GM13977 (cell line): ENCODE measurements at regions not wholly inside any gene's neighbourhood (a gene's known extent, or its start where the extent isn't known, plus 50 kb on each side); places are given as distances from the start of the nearest gene placed in this dataset.

Experiments
- DNase-seq: peaks from one replicate; pipeline ENCODE4 v3.0.0; 2012; ENCODE audit warnings: low spot score
- in situ Hi-C: fragments of 300-500 bp; cut with MboI; formaldehyde crosslinking; loops from one replicate; pipeline ENCODE4 v1.12.0; 2022; ENCODE audit warnings: low sequenced_read_pairs, low pct_unique_long_range_greater_than_20kb, mixed read lengths, inconsistent platforms; ENCODE audit not compliant: unreplicated experiment
- TF ChIP-seq, protein P1 (sequence below): IDR thresholded peaks from 2 replicates; pipeline ENCODE4 v1.5.1; 2012; ENCODE audit warnings: mild to moderate bottlenecking, control low read depth; ENCODE audit not compliant: insufficient read depth; ENCODE audit errors: extremely low read depth, missing control alignments

DNA sequence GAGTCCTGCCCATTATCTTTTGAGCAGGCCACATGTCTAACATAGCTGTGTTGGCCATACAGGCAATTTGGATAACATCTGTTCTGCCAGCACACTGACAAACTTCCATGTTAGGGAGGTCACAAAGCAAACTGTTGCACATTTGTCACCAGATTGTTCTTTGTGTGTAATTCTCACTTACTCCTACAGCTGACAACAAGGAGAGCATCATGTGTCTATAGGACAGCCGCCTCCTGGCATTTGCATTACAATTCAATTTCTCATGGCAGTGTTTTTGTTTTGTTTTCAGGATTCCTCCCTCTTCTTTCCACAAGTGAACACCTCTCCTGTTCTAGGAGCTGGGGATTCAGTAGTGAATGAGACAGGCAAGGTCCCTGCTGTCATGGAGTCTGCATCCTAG lies 94.3 kb upstream of the LEF1 start:
- in situ Hi-C loops: no loop called here
- DNase-seq: no peak
- TF ChIP-seq, protein P1, sequence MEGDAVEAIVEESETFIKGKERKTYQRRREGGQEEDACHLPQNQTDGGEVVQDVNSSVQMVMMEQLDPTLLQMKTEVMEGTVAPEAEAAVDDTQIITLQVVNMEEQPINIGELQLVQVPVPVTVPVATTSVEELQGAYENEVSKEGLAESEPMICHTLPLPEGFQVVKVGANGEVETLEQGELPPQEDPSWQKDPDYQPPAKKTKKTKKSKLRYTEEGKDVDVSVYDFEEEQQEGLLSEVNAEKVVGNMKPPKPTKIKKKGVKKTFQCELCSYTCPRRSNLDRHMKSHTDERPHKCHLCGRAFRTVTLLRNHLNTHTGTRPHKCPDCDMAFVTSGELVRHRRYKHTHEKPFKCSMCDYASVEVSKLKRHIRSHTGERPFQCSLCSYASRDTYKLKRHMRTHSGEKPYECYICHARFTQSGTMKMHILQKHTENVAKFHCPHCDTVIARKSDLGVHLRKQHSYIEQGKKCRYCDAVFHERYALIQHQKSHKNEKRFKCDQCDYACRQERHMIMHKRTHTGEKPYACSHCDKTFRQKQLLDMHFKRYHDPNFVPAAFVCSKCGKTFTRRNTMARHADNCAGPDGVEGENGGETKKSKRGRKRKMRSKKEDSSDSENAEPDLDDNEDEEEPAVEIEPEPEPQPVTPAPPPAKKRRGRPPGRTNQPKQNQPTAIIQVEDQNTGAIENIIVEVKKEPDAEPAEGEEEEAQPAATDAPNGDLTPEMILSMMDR: no peak

DNA sequence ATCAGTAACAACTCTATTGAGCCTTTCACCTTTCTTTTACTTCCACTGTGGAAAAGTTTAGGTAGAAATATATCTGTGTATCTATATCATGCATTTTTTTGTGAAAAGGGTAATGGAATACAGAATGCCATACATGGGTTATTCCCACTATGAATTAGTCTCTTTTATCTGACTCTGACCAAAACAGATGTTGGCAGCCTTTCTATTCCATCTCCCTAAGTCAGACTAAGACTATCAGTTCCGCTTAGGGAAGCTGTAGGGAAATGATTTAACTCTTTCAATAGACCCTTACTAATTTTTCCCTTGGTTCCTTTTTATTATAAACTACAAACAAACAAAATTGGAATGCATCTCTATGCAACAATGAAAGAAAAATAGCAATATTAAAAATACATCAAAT lies 92.3 kb upstream of the LEF1 start:
- DNase-seq: no peak
- in situ Hi-C loops: no loop called here
- TF ChIP-seq, protein P1: no peak

DNA sequence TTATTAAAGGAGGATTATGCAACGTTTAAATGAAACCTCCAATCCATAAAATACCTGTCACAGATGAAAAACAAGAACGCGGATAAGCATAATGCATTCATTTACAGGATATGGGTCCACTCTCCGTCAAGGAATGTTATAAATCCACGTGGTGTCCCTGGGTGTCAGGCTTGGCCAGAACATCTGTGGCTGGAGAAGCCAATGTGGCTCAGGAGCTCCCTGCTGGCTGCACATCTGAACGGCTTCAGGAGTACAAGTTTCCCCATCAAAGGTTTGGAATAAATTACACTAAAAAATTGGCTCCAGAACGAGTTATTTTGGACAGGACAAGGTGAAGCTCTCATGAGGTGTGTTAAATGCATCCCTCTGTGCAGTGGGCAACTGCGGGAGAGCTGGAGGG lies 87.8 kb upstream of the LEF1 start:
- TF ChIP-seq, protein P1: no peak
- in situ Hi-C loops: no loop called here

DNA sequence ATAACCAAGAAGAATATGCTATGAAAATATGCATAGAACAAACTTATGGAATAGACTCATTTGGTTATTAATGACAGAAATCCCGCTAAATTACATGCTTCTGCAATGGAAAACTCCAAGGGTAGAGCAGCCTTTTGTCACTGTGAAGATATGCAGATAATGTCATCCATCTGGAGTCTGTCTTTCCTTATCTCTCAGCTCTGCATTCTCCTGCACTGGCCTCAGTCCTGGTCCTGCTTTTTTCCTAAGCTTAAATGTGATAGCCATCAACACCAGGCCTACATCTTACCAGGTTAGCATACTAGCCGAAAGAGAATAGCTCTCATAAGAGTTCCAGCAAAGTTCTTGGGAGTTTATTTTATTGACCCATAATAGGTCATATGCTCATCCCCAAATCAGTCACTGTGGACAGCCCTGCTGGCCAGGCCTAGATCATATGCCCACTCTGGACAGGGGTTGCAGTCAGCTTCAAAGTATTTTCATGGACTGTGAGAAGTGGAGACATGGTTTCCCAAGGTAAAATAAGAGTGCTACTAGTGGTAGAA lies 86.5 kb upstream of the LEF1 start:
- TF ChIP-seq, protein P1: no peak
- DNase-seq: no peak
- in situ Hi-C loops: no loop called here

More for the DNA sequence above, 87.8 kb upstream of the LEF1 start:
- no peak for DNase-seq

DNA sequence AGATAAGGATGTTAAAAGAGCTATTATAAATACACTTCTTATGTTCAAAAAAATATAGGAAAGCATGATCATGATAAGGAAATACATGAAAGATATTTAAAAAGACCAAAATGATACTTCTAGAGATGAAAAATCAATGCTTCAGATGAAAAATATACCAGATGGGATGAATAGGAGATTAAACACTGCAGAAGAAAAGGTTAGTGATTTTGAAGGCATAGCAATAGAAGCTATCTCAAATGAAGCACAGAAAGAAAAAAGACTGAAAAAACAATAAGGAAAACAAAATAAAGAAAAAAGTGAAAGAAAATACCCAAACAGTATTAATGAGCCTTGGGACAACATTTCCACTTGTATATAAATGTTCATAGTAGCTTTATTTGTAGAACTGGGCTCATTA lies 80.7 kb upstream of the LEF1 start:
- TF ChIP-seq, protein P1: no peak
- DNase-seq: no peak
- in situ Hi-C loops: no loop called here

DNA sequence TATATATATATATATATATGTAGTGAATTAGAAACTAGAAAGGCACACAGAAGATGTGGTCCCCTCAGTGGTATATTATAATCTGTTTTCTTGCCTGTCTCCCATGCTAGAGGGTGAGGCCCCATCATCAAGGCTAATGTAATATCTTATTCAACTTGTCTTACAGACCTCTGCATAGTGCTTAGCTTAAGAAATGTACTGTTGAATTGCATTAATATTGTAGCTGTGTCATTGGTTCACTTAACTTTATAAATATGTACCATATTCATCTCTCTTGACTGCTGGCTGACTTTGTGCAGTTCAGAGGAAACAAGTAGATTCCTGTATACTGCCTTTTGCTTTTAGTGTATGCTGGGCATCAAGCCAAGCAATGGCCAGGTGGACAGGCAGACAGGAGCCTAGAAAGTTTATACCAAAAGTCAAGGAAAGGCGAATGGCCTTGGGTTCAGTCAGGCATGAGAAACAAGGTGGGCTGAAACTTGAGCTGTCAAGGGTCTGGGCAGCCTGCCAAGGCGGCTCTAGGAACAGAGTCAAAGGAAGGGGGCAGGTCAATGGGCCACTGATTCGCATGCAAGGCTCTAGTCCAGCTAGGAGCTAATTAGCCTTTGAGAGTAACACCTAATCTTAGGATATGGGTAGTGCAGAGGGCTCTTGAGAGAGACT lies 78.8 kb upstream of the LEF1 start:
- in situ Hi-C loops: no loop called here
- TF ChIP-seq, protein P1: no peak
- DNase-seq: no peak
